HEK293T (cell line): ENCODE measurements at regions not wholly inside any gene's neighbourhood (a gene's known extent, or its start where the extent isn't known, plus 50 kb on each side); places are given as distances from the start of the nearest gene placed in this dataset.

Source experiments
- CTCF ChIA-PET: fragments of 350-600 bp; formaldehyde crosslinking; extraction: SDS; loops from one replicate; lab custom pipeline; 2021; ENCODE audit warnings: antibody characterized with exemption, inconsistent platforms; lab: Yijun Ruan, JAX
- POLR2A ChIA-PET: fragments of 350-600 bp; formaldehyde crosslinking; extraction: SDS; loops from one replicate; lab custom pipeline; 2020; ENCODE audit warnings: antibody characterized with exemption, inconsistent platforms; lab: Yijun Ruan, JAX
- DNase-seq: peaks from one replicate; pipeline ENCODE4 v3.0.0; 2012; ENCODE audit warnings: mixed read lengths; ENCODE audit errors: extremely low spot score
- ARNT ChIP-seq: fragments of 450-650 bp; IDR thresholded peaks from 2 replicates; pipeline ENCODE4 v1.6.1; 2017; ENCODE audit warnings: mild to moderate bottlenecking
- BHLHE40 ChIP-seq: fragments of 450-650 bp; IDR thresholded peaks from 2 replicates; pipeline ENCODE4 v1.6.1; 2016; ENCODE audit warnings: mild to moderate bottlenecking, moderate library complexity, borderline replicate concordance
- CTBP1 ChIP-seq: fragments of 450-650 bp; IDR thresholded peaks from 2 replicates; pipeline ENCODE4 v1.6.1; 2016; ENCODE audit warnings: borderline replicate concordance
- ELF4 ChIP-seq: fragments of 450-650 bp; IDR thresholded peaks from 2 replicates; pipeline ENCODE4 v1.6.1; 2017; ENCODE audit warnings: antibody characterized with exemption
- FOXA1 ChIP-seq: fragments of 450-650 bp; IDR thresholded peaks from 2 replicates; pipeline ENCODE4 v1.6.1; 2016; ENCODE audit warnings: mild to moderate bottlenecking
- FOXK2 ChIP-seq: fragments of 450-650 bp; IDR thresholded peaks from 2 replicates; pipeline ENCODE4 v1.6.1; 2016; ENCODE audit warnings: mild to moderate bottlenecking
- FOXM1 ChIP-seq: fragments of 450-650 bp; IDR thresholded peaks from 2 replicates; pipeline ENCODE4 v1.6.1; 2017; ENCODE audit warnings: mild to moderate bottlenecking, borderline replicate concordance
- HDGF ChIP-seq: fragments of 450-650 bp; IDR thresholded peaks from 2 replicates; pipeline ENCODE4 v1.6.1; 2017; ENCODE audit warnings: antibody characterized with exemption, borderline replicate concordance
- L3MBTL2 ChIP-seq: fragments of 450-650 bp; conservative IDR thresholded peaks from 2 replicates; pipeline ENCODE4 v1.6.1; 2016; ENCODE audit warnings: mild to moderate bottlenecking
- LEF1 ChIP-seq: fragments of 450-650 bp; IDR thresholded peaks from 2 replicates; pipeline ENCODE4 v1.6.1; 2017; ENCODE audit warnings: mild to moderate bottlenecking, borderline replicate concordance
- NFRKB ChIP-seq: fragments of 450-650 bp; IDR thresholded peaks from 2 replicates; pipeline ENCODE4 v1.6.1; 2016; ENCODE audit warnings: mild to moderate bottlenecking, moderate library complexity
- PKNOX1 ChIP-seq: fragments of 450-650 bp; IDR thresholded peaks from 2 replicates; pipeline ENCODE4 v1.6.1; 2016
- SP1 ChIP-seq: fragments of 450-650 bp; IDR thresholded peaks from 2 replicates; pipeline ENCODE4 v1.6.1; 2017
- SUZ12 ChIP-seq: fragments of 450-650 bp; IDR thresholded peaks from 2 replicates; pipeline ENCODE4 v1.6.1; 2016; ENCODE audit warnings: mild to moderate bottlenecking
- TARDBP ChIP-seq: fragments of 450-650 bp; IDR thresholded peaks from 2 replicates; pipeline ENCODE4 v1.6.1; 2016
- ZNF384 ChIP-seq: fragments of 450-650 bp; IDR thresholded peaks from 2 replicates; pipeline ENCODE4 v1.6.1; 2016

GRCh38 chr4:153089742-153090141 lies 114.5 kb upstream of the TRIM2 start:
- TF ChIP-seq PKNOX1 (no peak), SUZ12 (no peak), BHLHE40 (no peak), SP1 (no peak), FOXM1 (no peak), ZNF384 (no peak), HDGF (no peak), ARNT (no peak), CTBP1 (no peak), ELF4 (no peak), NFRKB (no peak), FOXK2 (no peak), L3MBTL2 (no peak), LEF1 (no peak), TARDBP (no peak), FOXA1 (no peak)
- ChIA-PET CTCF (interaction anchor here (0.7 to 1.7 kb wide), 3 partner anchors 10 to 37 kb away, joined by 4 to 8 read pairs (median 7); no protein-coding TSS in a partner anchor), POLR2A (no interaction called here)
- DNase-seq: no peak

GRCh38 chr4:153090181-153090580 lies 114.1 kb upstream of the TRIM2 start:
- ChIA-PET CTCF (interaction anchor here (0.6 to 1.7 kb wide), 4 partner anchors 9 to 244 kb away, joined by 3 to 7 read pairs (median 4); no protein-coding TSS in a partner anchor), POLR2A (no interaction called here)
- DNase-seq: no peak
- TF ChIP-seq ELF4 (no peak), FOXK2 (no peak), TARDBP (no peak), LEF1 (no peak), L3MBTL2 (no peak), FOXA1 (no peak), ZNF384 (no peak), BHLHE40 (no peak), SUZ12 (no peak), CTBP1 (no peak), SP1 (no peak), FOXM1 (no peak), PKNOX1 (no peak), ARNT (no peak)

- POLR2A ChIA-PET: no interaction called here
- CTCF ChIA-PET: interaction anchor here (0.5 to 0.7 kb wide), 3 partner anchors 37 to 330 kb away, joined by 3 to 4 read pairs (median 3); no protein-coding TSS in a partner anchor
- TF ChIP-seq TARDBP: no peak
- TF ChIP-seq SUZ12: no peak
- no peak for TF ChIP-seq FOXA1
- TF ChIP-seq NFRKB: no peak
- TF ChIP-seq PKNOX1: no peak
- TF ChIP-seq HDGF: no peak
- TF ChIP-seq L3MBTL2: no peak
- no peak for TF ChIP-seq FOXK2
- no peak for TF ChIP-seq FOXM1
- TF ChIP-seq BHLHE40: no peak
These were observed 113.4 kb upstream of the TRIM2 start for GRCh38 chr4:153090670-153091385.

GRCh38 chr4:153093396-153093795 lies 110.8 kb upstream of the TRIM2 start:
- no peak for DNase-seq
- TF ChIP-seq NFRKB (no peak), FOXA1 (no peak), CTBP1 (no peak), BHLHE40 (no peak), ELF4 (no peak), ZNF384 (no peak), FOXK2 (no peak), L3MBTL2 (no peak), HDGF (no peak), PKNOX1 (no peak), TARDBP (no peak)
- POLR2A ChIA-PET: no interaction called here
- CTCF ChIA-PET: interaction anchor here (0.7 kb wide), 1 partner anchor 8 kb away, joined by 3 read pairs; no protein-coding TSS in a partner anchor

More at GRCh38 chr4:153090670-153091385, 113.4 kb upstream of the TRIM2 start:
- DNase-seq: no peak

GRCh38 chr4:153093802-153094201 lies 110.4 kb upstream of the TRIM2 start:
- no peak for TF ChIP-seq SP1
- no peak for TF ChIP-seq NFRKB
- no peak for TF ChIP-seq TARDBP
- TF ChIP-seq SUZ12: no peak
- TF ChIP-seq PKNOX1: no peak
- ChIA-PET CTCF (interaction anchor here (0.7 kb wide), 1 partner anchor 8 kb away, joined by 3 read pairs; no protein-coding TSS in a partner anchor), POLR2A (no interaction called here)
- no peak for DNase-seq
